RWPE2 (cell line): ENCODE measurements at regions not wholly inside any gene's neighbourhood (a gene's known extent, or its start where the extent isn't known, plus 50 kb on each side); places are given as distances from the start of the nearest gene placed in this dataset.
"Not testable (repeated sequence)": the region's sequence is repeated elsewhere in the genome, so short reads cannot be mapped to it uniquely, and the experiment has no call there.

ENCODE experiments used
- ATAC-seq: fragments of 200-7000 bp; cut with Tn5 transposase; 3 replicates; pipeline ENCODE4 v1.9.1; 2021; ENCODE audit warnings: low read depth
- DNase-seq: peaks from one replicate; pipeline ENCODE4 v3.0.0-alpha.2; 2020; ENCODE audit warnings: low spot score
- H3K27ac ChIP-seq: fragments of 450-650 bp; 2 replicates; pipeline ENCODE4 v1.5.1; 2017; ENCODE audit warnings: mild to moderate bottlenecking; ENCODE audit not compliant: poor library complexity, severe bottlenecking
- H3K27me3 ChIP-seq: fragments of 250-450 bp; sonication (Bioruptor Pico); 2 replicates; pipeline ENCODE4 v1.5.1; 2021; ENCODE audit warnings: mild to moderate bottlenecking, moderate library complexity; ENCODE audit not compliant: insufficient read depth, poor library complexity, severe bottlenecking
- H3K36me3 ChIP-seq: fragments of 250-450 bp; sonication (Bioruptor Pico); 2 replicates; pipeline ENCODE4 v1.5.1; 2020; ENCODE audit warnings: low read depth, mild to moderate bottlenecking, moderate library complexity
- H3K4me1 ChIP-seq: fragments of 250-450 bp; sonication (Bioruptor Pico); 2 replicates; pipeline ENCODE4 v1.5.1; 2021; ENCODE audit warnings: mild to moderate bottlenecking, moderate library complexity; ENCODE audit not compliant: insufficient read depth, poor library complexity, severe bottlenecking
- H3K4me3 ChIP-seq: fragments of 250-450 bp; sonication (Bioruptor Pico); 2 replicates; pipeline ENCODE4 v1.5.1; 2021; ENCODE audit warnings: mild to moderate bottlenecking, moderate library complexity; ENCODE audit not compliant: severe bottlenecking
- H3K9me3 ChIP-seq: fragments of 250-450 bp; sonication (Bioruptor Pico); 2 replicates; pipeline ENCODE4 v1.5.1; 2021; ENCODE audit warnings: mild to moderate bottlenecking, moderate library complexity; ENCODE audit not compliant: severe bottlenecking
- TF ChIP-seq, protein P1 (sequence below): fragments of 450-650 bp; IDR thresholded peaks from one replicate; pipeline ENCODE4 v1.5.1; 2017; ENCODE audit warnings: mild to moderate bottlenecking, moderate library complexity; ENCODE audit not compliant: poor library complexity, severe bottlenecking

DNA sequence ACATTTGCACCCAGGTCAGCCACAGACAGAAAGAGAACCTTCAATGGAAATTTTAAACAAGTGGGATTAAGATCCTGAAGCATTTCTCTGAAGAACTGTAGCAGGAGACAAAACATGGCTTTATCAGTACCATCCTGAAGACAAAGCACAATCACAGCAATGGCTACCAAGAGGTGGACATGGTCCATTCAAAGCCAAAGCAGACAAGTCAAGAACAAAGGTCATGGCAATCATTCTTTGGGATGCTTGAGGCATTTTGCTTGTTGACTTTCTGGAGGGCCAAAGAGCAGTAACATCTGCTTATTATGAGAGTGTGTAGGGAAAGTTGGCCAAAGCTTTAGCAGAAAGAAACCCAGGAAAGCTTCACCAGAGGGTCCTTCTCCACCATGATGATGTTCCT is 248.2 kb downstream of the TOX3 start:
- Histone ChIP-seq H3K36me3 (no peaks in the 10 kb centered on the region), H3K4me1 (no peaks in the 10 kb centered on the region), H3K9me3 (no peaks in the 10 kb centered on the region), H3K4me3 (no peak overlapping the region), H3K27me3 (peaks cover 4% of the 10 kb centered on the region), H3K27ac (no peak overlapping the region)
- ATAC-seq (no peak), DNase-seq (no peak)
- TF ChIP-seq, protein P1, sequence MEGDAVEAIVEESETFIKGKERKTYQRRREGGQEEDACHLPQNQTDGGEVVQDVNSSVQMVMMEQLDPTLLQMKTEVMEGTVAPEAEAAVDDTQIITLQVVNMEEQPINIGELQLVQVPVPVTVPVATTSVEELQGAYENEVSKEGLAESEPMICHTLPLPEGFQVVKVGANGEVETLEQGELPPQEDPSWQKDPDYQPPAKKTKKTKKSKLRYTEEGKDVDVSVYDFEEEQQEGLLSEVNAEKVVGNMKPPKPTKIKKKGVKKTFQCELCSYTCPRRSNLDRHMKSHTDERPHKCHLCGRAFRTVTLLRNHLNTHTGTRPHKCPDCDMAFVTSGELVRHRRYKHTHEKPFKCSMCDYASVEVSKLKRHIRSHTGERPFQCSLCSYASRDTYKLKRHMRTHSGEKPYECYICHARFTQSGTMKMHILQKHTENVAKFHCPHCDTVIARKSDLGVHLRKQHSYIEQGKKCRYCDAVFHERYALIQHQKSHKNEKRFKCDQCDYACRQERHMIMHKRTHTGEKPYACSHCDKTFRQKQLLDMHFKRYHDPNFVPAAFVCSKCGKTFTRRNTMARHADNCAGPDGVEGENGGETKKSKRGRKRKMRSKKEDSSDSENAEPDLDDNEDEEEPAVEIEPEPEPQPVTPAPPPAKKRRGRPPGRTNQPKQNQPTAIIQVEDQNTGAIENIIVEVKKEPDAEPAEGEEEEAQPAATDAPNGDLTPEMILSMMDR: no peak

- not testable (repeated sequence) for H3K36me3 ChIP-seq, H3K4me1 ChIP-seq, H3K27ac ChIP-seq, H3K4me3 ChIP-seq, DNase-seq, H3K9me3 ChIP-seq, H3K27me3 ChIP-seq, ATAC-seq
Measured at GRCh38 chr16:52296706-52297315, 250.1 kb downstream of the TOX3 start.

DNA sequence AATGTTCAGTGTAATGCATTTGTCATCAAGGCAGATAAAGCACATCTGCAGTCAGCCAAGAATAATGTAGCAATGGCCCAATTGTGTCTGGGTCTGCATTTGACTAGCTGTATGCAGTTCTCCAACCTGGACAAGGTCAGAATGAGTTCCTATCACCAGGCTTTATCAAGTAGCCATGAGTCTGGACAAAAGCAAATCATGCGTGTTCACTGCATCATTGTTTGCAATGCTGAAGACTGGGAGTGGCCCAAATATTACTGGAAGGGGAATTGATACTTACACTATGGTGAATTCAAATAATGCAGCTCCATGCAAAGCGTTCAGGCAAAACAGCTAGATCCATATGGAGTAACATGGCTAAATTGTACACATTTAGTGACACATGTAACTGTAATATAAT is 250.9 kb downstream of the TOX3 start:
- H3K9me3 ChIP-seq: no peaks in the 10 kb centered on the region
- H3K36me3 ChIP-seq: no peaks in the 10 kb centered on the region
- no peak overlapping the region for H3K27ac ChIP-seq
- H3K4me3 ChIP-seq: no peak overlapping the region
- H3K27me3 ChIP-seq: peaks cover 4% of the 10 kb centered on the region
- TF ChIP-seq, protein P1: no peak
- ATAC-seq: no peak
- H3K4me1 ChIP-seq: no peaks in the 10 kb centered on the region
- no peak for DNase-seq

DNA sequence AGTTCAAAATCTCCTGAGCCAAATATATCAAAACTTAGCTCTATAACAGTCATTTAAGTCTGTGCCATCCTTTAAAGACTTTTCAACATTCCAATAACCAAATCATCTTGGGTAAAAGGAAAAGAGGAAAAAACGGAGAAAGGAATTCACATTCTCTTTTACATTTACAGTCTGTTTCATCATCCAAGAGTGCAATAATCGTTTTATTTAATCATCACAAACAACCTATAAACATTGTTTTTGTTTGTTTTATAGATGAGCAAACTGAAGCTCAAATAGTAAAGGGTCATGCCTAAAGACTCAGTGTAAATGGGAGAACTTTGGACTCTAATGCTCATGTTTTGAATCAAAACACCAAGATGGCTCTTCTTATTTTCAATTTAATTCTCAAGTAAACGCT is 252.3 kb downstream of the TOX3 start:
- H3K36me3 ChIP-seq: no peaks in the 10 kb centered on the region
- H3K27ac ChIP-seq: no peak overlapping the region
- no peak for ATAC-seq
- no peaks in the 10 kb centered on the region for H3K4me1 ChIP-seq
- DNase-seq: no peak
- no peaks in the 10 kb centered on the region for H3K9me3 ChIP-seq
- H3K4me3 ChIP-seq: no peak overlapping the region
- TF ChIP-seq, protein P1: no peak
- peaks cover 4% of the 10 kb centered on the region for H3K27me3 ChIP-seq

DNA sequence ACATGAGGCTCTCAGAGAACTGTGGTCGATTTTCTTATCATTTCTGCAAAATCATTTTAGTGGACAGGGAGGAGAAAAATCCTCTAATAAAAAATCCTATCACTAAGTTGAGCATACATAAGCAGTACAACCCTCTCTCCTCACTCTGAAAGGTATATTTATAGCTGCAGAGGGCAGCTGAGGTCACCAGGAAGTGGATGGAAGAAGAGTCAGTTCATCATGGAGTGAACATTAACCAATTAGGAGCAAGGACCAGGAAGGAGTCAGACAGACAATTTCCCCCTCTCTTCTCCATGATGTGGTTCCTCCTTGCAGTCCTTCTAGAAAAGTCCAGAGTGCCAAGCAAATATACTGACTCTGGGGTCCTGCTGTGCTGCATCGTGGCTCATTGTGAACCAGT is 253.7 kb downstream of the TOX3 start:
- TF ChIP-seq, protein P1: no peak
- H3K4me3 ChIP-seq: no peak overlapping the region
- no peak for ATAC-seq
- peaks cover 8% of the 10 kb centered on the region for H3K27me3 ChIP-seq
- H3K36me3 ChIP-seq: no peaks in the 10 kb centered on the region
- DNase-seq: no peak
- no peak overlapping the region for H3K27ac ChIP-seq
- H3K9me3 ChIP-seq: no peaks in the 10 kb centered on the region
- no peaks in the 10 kb centered on the region for H3K4me1 ChIP-seq
